Testis (tissue), 2 donors: ENCODE measurements at regions not wholly inside any gene's neighbourhood (a gene's known extent, or its start where the extent isn't known, plus 50 kb on each side); places are given as distances from the start of the nearest gene placed in this dataset.

Source experiments
- CTCF ChIP-seq, 3 experiments: fragments of 450-650 bp in 2 of 3; fragments of 200-600 bp in 1 of 3; sonication (generic) in 1 of 3; IDR thresholded peaks; one replicate each; pipeline ENCODE4 v1.5.1; 2016 to 2019; ENCODE audit warnings: antibody characterized with exemption in 3 of 3, mild to moderate bottlenecking in 2 of 3, moderate library complexity in 1 of 3
- POLR2A ChIP-seq: fragments of 450-650 bp; IDR thresholded peaks from one replicate; pipeline ENCODE4 v1.6.1; 2017; ENCODE audit warnings: antibody characterized with exemption, mild to moderate bottlenecking, moderate library complexity

- no peak for TF ChIP-seq CTCF (IDR thresholded peaks at IDR 0.05)
- TF ChIP-seq POLR2A = no peak
Measured at GRCh38 chr1:96978901-96979300, 257.3 kb downstream of the PTBP2 start.
